Endothelial cell of umbilical vein (primary cell): ENCODE measurements at regions not wholly inside any gene's neighbourhood (a gene's known extent, or its start where the extent isn't known, plus 50 kb on each side); places are given as distances from the start of the nearest gene placed in this dataset.

Experiments
- BruUV-seq: library from RNA; stranded (reverse); fragments of 400-500 nt; replicated peaks from 2 replicates; lab custom pipeline; 2021; lab: Mats Ljungman, UMichigan
- CTCF ChIA-PET: fragments of 300-600, 350-600 bp; sonication (Branson Sonifier 250); formaldehyde crosslinking; loops from one replicate; lab custom pipeline; 2021; ENCODE audit warnings: antibody characterized with exemption, inconsistent platforms; lab: Charles Lee
- POLR2A ChIA-PET: fragments of 300-600, 350-600 bp; sonication (Branson Sonifier 250); formaldehyde crosslinking; loops from one replicate; lab custom pipeline; 2021; ENCODE audit warnings: antibody characterized with exemption, inconsistent platforms; lab: Charles Lee
- DNase-seq: peaks from one replicate; pipeline ENCODE4 v3.0.0-alpha.2; 2011; ENCODE audit warnings: low read depth, low spot score
- FAIRE-seq: peaks from 2 replicates; lab custom pipeline; 2011; peaks lifted over from hg19 to GRCh38; lab: Jason Lieb, UNC
- H2AFZ ChIP-seq: 2 replicates; pipeline ENCODE4 v1.6.0; 2012; ENCODE audit warnings: low read depth, low read length, control low read depth, inconsistent platforms
- H3K27ac ChIP-seq: 2 replicates; pipeline ENCODE4 v1.5.1; 2011; ENCODE audit warnings: low read depth, mild to moderate bottlenecking, control low read depth, low read length, moderate library complexity; ENCODE audit not compliant: insufficient read depth
- H3K27me3 ChIP-seq, 2 experiments: 2 replicates each; pipeline versions ENCODE4 v1.6.0 to v1.6.1; 2011; ENCODE audit warnings: low read length in 2 of 2, mixed read lengths in 1 of 2; ENCODE audit not compliant: control insufficient read depth in 2 of 2, insufficient read depth in 2 of 2
- H3K36me3 ChIP-seq, 2 experiments: 2 replicates in 1 of 2; 3 replicates in 1 of 2; pipeline ENCODE4 v1.5.1; 2011; ENCODE audit warnings: low read length in 2 of 2, mild to moderate bottlenecking in 1 of 2, moderate library complexity in 1 of 2; ENCODE audit not compliant: control insufficient read depth in 2 of 2, insufficient read depth in 2 of 2; ENCODE audit errors: extremely low read depth in 1 of 2
- H3K4me1 ChIP-seq: 3 replicates; pipeline ENCODE4 v1.5.1; 2011; ENCODE audit warnings: mild to moderate bottlenecking, low read length; ENCODE audit not compliant: control insufficient read depth, insufficient read depth; ENCODE audit errors: extremely low read depth
- H3K4me2 ChIP-seq: 2 replicates; pipeline ENCODE4 v1.6.1; 2011; ENCODE audit warnings: low read length, control low read depth, mixed read lengths; ENCODE audit not compliant: insufficient read depth
- H3K4me3 ChIP-seq, 3 experiments: fragments of 200-600 bp in 1 of 3; sonication (generic), shearing (Covaris generic) in 1 of 3; replicated peaks in 1 of 3; 2 replicates each; pipeline ENCODE4 v1.5.1; 2011 to 2016; ENCODE audit warnings: control low read depth in 3 of 3, low read length in 3 of 3, mild to moderate bottlenecking in 2 of 3, inconsistent platforms in 1 of 3, low read depth in 1 of 3, moderate library complexity in 1 of 3; ENCODE audit not compliant: insufficient read depth in 1 of 3
- H3K79me2 ChIP-seq: 2 replicates; pipeline ENCODE4 v1.6.0; 2012; ENCODE audit warnings: low read length, inconsistent platforms; ENCODE audit not compliant: control insufficient read depth, insufficient read depth
- H3K9ac ChIP-seq: replicated peaks from 2 replicates; pipeline ENCODE3; 2011; ENCODE audit warnings: low read length, control low read depth; ENCODE audit not compliant: insufficient read depth; ENCODE audit errors: extremely low read depth
- H3K9me1 ChIP-seq: replicated peaks from 3 replicates; pipeline ENCODE4 v1.6.0; 2011; ENCODE audit warnings: mild to moderate bottlenecking, low read length; ENCODE audit not compliant: control insufficient read depth, insufficient read depth; ENCODE audit errors: extremely low read depth
- H3K9me3 ChIP-seq: replicated peaks from 2 replicates; pipeline ENCODE4 v1.5.1; 2012; ENCODE audit warnings: low read length, inconsistent platforms; ENCODE audit not compliant: control insufficient read depth, insufficient read depth
- H4K20me1 ChIP-seq: replicated peaks from 2 replicates; pipeline ENCODE3; 2011; ENCODE audit warnings: mild to moderate bottlenecking, low read length; ENCODE audit not compliant: control insufficient read depth, insufficient read depth; ENCODE audit errors: extremely low read depth
- CTCF ChIP-seq, 2 donors: IDR thresholded peaks; 1 replicate in 1 of 2; 2 replicates in 1 of 2; pipeline ENCODE4 v1.5.1; 2011; ENCODE audit warnings: low read length in 2 of 2, mild to moderate bottlenecking in 2 of 2, moderate library complexity in 2 of 2, control low read depth in 1 of 2, inconsistent platforms in 1 of 2, low read depth in 1 of 2; ENCODE audit not compliant: insufficient read depth in 1 of 2; ENCODE audit errors: extremely low read depth in 1 of 2
- EZH2 ChIP-seq: IDR thresholded peaks from 2 replicates; pipeline ENCODE4 v1.6.1; 2012; ENCODE audit warnings: borderline replicate concordance, low read depth, mild to moderate bottlenecking, moderate library complexity, low read length, inconsistent platforms; ENCODE audit not compliant: severe bottlenecking
- FOS ChIP-seq: IDR thresholded peaks from 2 replicates; pipeline ENCODE4 v1.6.1; 2011; ENCODE audit warnings: mild to moderate bottlenecking, low read length, moderate library complexity, borderline replicate concordance; ENCODE audit not compliant: insufficient read depth
- GATA2 ChIP-seq: IDR thresholded peaks from 2 replicates; pipeline ENCODE4 v1.7.0; 2011; ENCODE audit warnings: low read depth, mild to moderate bottlenecking, moderate library complexity, mixed read lengths, low read length; ENCODE audit not compliant: insufficient read length, insufficient read depth
- JUN ChIP-seq: IDR thresholded peaks from 2 replicates; pipeline ENCODE4 v1.6.1; 2011; ENCODE audit warnings: borderline replicate concordance, low read depth; ENCODE audit not compliant: insufficient read length, insufficient read depth
- MAX ChIP-seq: IDR thresholded peaks from 2 replicates; pipeline ENCODE4 v1.6.1; 2011; ENCODE audit not compliant: insufficient read depth, insufficient read length
- MYC ChIP-seq: IDR thresholded peaks from one replicate; pipeline ENCODE4 v1.6.1; 2011; ENCODE audit warnings: mild to moderate bottlenecking, low read depth, low read length
- POLR2A ChIP-seq: IDR thresholded peaks from 2 replicates; pipeline ENCODE4 v1.6.1; 2012; ENCODE audit warnings: low read depth, mild to moderate bottlenecking, control low read depth, low read length
- POLR2AphosphoS5 ChIP-seq: IDR thresholded peaks from 2 replicates; pipeline ENCODE4 v1.6.1; 2012; ENCODE audit warnings: low read depth, mild to moderate bottlenecking, control low read depth, low read length, moderate library complexity; ENCODE audit not compliant: insufficient read depth
- dilution Hi-C: fragments of 300-500 bp; cut with MboI; formaldehyde crosslinking; loops from one replicate; pipeline ENCODE4 v1.15.0; 2019; ENCODE audit warnings: low sequenced_read_pairs; ENCODE audit not compliant: extremely low pct_ligation_motif_present
- intact Hi-C: fragments of 100-400 bp; cut with micrococcal nuclease; formaldehyde crosslinking; loops from one replicate; pipeline ENCODE4 v1.10.0; 2022

GRCh38 chr1:234670967-234671626, 61.1 kb upstream of the IRF2BP2 start:
- H3K36me3 ChIP-seq, result no peaks in the 10 kb centered on the region
- H3K79me2 ChIP-seq, result no peaks in the 10 kb centered on the region
- H3K9ac ChIP-seq, result no peak overlapping the region
- no peaks in the 10 kb centered on the region for H3K27me3 ChIP-seq
- H3K4me3 ChIP-seq, result no peak overlapping the region
- CTCF ChIA-PET, result interaction anchor here (0.8 to 1.2 kb wide), 3 partner anchors 14 to 39 kb away, joined by 3 read pairs; no protein-coding TSS in a partner anchor
- POLR2A ChIA-PET, result no interaction called here
- intact Hi-C loops, result no loop called here
- H3K9me3 ChIP-seq, result no peaks in the 10 kb centered on the region
- H3K4me1 ChIP-seq, result peaks cover 2% of the 10 kb centered on the region
- TF ChIP-seq CTCF (IDR thresholded peaks at IDR 0.05; ENCODE audit: extremely low read depth in 1 of 2, insufficient read depth in 1 of 2, low read depth in 1 of 2, low read length in 2 of 2) (no peak), POLR2A (no peak), MYC (no peak), FOS (no peak), EZH2 (no peak), POLR2AphosphoS5 (no peak), MAX (no peak), JUN (no peak), GATA2 (no peak)
- DNase-seq, result no peak
- no peak overlapping the region for H3K4me2 ChIP-seq
- no peak for FAIRE-seq
- no peaks in the 10 kb centered on the region for H3K9me1 ChIP-seq
- H4K20me1 ChIP-seq, result no peaks in the 10 kb centered on the region
- BruUV-seq, result no TSS peak
- H3K27ac ChIP-seq, result no peak overlapping the region
- dilution Hi-C loops, result no loop called here
- H2AFZ ChIP-seq, result no peak overlapping the region
